Right lobe of liver (tissue), 6 donors: ENCODE measurements at regions not wholly inside any gene's neighbourhood (a gene's known extent, or its start where the extent isn't known, plus 50 kb on each side); places are given as distances from the start of the nearest gene placed in this dataset.
A peak's percentile ranks its signal among the peaks of the same experiment; 100 is the strongest.

ENCODE experiments used
- ATAC-seq, 4 donors: fragments of 200-7000 bp; cut with Tn5 transposase; one replicate each; pipeline ENCODE4 v1.9.1; 2020; ENCODE audit warnings: mild to moderate bottlenecking in 4 of 4, moderate library complexity in 4 of 4
- DNase-seq, 3 donors: peaks; one replicate each; pipeline ENCODE4 v3.0.0-alpha.2; 2020
- H3K27ac ChIP-seq, 3 donors: fragments of 200-600 bp; one replicate each; pipeline ENCODE4 v1.8.0; 2022
- H3K27me3 ChIP-seq, 2 donors: fragments of 200-600 bp; one replicate each; pipeline ENCODE4 v1.8.0; 2022
- H3K36me3 ChIP-seq, 4 donors: fragments of 200-600 bp; sonication (generic) in 1 of 4; one replicate each; pipeline versions ENCODE4 v1.5.1 to v1.8.0; 2017 to 2022; ENCODE audit warnings: control low read depth in 1 of 4
- H3K4me1 ChIP-seq, 4 donors: fragments of 200-600 bp; sonication (generic) in 1 of 4; one replicate each; pipeline versions ENCODE4 v1.5.1 to v1.8.0; 2017 to 2022; ENCODE audit warnings: control low read depth in 1 of 4
- H3K4me3 ChIP-seq, 3 donors: fragments of 200-600 bp; one replicate each; pipeline ENCODE4 v1.8.0; 2022
- H3K9me3 ChIP-seq, 4 donors: fragments of 200-600 bp; sonication (generic) in 1 of 4; one replicate each; pipeline versions ENCODE4 v1.5.1 to v1.8.0; 2017 to 2022; ENCODE audit warnings: control low read depth in 1 of 4
- POLR2A ChIP-seq: fragments of 450-650 bp; IDR thresholded peaks from one replicate; pipeline ENCODE4 v1.6.1; 2017; ENCODE audit warnings: antibody characterized with exemption, mild to moderate bottlenecking
- whole genome bisulfite sequencing: methylation state at CpG from one replicate; pipeline ENCODE4 v1.1.6; 2018; ENCODE audit warnings: low coverage, low lambda C conversion rate; ENCODE audit not compliant: insufficient coverage; ENCODE audit errors: missing lambda C conversion rate; 5-methylcytosine and 5-hydroxymethylcytosine counted together
- intact Hi-C, 2 donors: fragments of 100-400 bp; cut with DNase I; formaldehyde crosslinking; loops; one replicate each; pipeline versions ENCODE4 v1.11.2 to v1.14.1; 2022
- TF ChIP-seq, protein P1 (sequence below), 4 donors: fragments of 200-600 bp in 3 of 4; fragments of 450-650 bp in 1 of 4; IDR thresholded peaks; one replicate each; pipeline versions ENCODE4 v1.5.1 to v1.8.0; 2016 to 2022; ENCODE audit warnings: antibody characterized with exemption in 4 of 4, mild to moderate bottlenecking in 2 of 4
- donor health status: DM: no; HTN: yes; CAD: no.
- donor health status: DM: no; HTN: no; CAD: no.
- donor health status: DM: no; HTN: no; CAD: no.
- donor health status: DM: no; HTN: yes; CAD: no.
- donor health status: DM: no; HTN: yes; CAD: no.

- no peak for ATAC-seq
- Histone ChIP-seq H3K4me1 (no peaks in the 10 kb centered on the region), H3K27ac (no peak overlapping the region), H3K27me3 (no peaks in the 10 kb centered on the region), H3K4me3 (no peak overlapping the region), H3K36me3 (no peaks in the 10 kb centered on the region), H3K9me3 (no peaks in the 10 kb centered on the region)
- 77% methylated on average over 2 of the region's 2 CpGs for WGBS
- TF ChIP-seq, protein P1, sequence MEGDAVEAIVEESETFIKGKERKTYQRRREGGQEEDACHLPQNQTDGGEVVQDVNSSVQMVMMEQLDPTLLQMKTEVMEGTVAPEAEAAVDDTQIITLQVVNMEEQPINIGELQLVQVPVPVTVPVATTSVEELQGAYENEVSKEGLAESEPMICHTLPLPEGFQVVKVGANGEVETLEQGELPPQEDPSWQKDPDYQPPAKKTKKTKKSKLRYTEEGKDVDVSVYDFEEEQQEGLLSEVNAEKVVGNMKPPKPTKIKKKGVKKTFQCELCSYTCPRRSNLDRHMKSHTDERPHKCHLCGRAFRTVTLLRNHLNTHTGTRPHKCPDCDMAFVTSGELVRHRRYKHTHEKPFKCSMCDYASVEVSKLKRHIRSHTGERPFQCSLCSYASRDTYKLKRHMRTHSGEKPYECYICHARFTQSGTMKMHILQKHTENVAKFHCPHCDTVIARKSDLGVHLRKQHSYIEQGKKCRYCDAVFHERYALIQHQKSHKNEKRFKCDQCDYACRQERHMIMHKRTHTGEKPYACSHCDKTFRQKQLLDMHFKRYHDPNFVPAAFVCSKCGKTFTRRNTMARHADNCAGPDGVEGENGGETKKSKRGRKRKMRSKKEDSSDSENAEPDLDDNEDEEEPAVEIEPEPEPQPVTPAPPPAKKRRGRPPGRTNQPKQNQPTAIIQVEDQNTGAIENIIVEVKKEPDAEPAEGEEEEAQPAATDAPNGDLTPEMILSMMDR (IDR thresholded peaks at IDR 0.05): no peak
- no peak for TF ChIP-seq POLR2A
- no peak for DNase-seq
- intact Hi-C loops: no loop called here
Measured at GRCh38 chr2:118449401-118449800, 361.1 kb downstream of the INSIG2 start.

GRCh38 chr2:118443596-118443995 is 355.3 kb downstream of the INSIG2 start:
- Histone ChIP-seq H3K9me3 (no peaks in the 10 kb centered on the region), H3K27me3 (no peaks in the 10 kb centered on the region), H3K4me1 (no peaks in the 10 kb centered on the region), H3K27ac (no peak overlapping the region), H3K36me3 (no peaks in the 10 kb centered on the region), H3K4me3 (no peak overlapping the region)
- WGBS: 23% methylated on average over 2 of the region's 2 CpGs
- ATAC-seq (peak in 1 of 4 donors; percentile 68), DNase-seq (no peak)
- TF ChIP-seq POLR2A: no peak
- TF ChIP-seq, protein P1 (IDR thresholded peaks at IDR 0.05): no peak
- intact Hi-C loops: no loop called here

GRCh38 chr2:118442996-118443553 is 354.8 kb downstream of the INSIG2 start:
- WGBS: 63% methylated on average over 3 of the region's 3 CpGs
- intact Hi-C loops: no loop called here

GRCh38 chr2:118442046-118442445 is 353.8 kb downstream of the INSIG2 start:
- no peak for ATAC-seq
- no peak for DNase-seq
- no peaks in the 10 kb centered on the region for H3K36me3 ChIP-seq
- H3K9me3 ChIP-seq: no peaks in the 10 kb centered on the region
- no peak overlapping the region for H3K4me3 ChIP-seq
- H3K27ac ChIP-seq: no peak overlapping the region
- 40% methylated on average over 1 of the region's 1 CpG for WGBS
- no peaks in the 10 kb centered on the region for H3K27me3 ChIP-seq
- H3K4me1 ChIP-seq: no peaks in the 10 kb centered on the region
- intact Hi-C loops: no loop called here
- no peak for TF ChIP-seq POLR2A

More at GRCh38 chr2:118442996-118443553, 354.8 kb downstream of the INSIG2 start:
- H3K4me3 ChIP-seq: no peak overlapping the region
- no peak for ATAC-seq
- TF ChIP-seq, protein P1 (IDR thresholded peaks at IDR 0.05): no peak
- TF ChIP-seq POLR2A: no peak
- no peak overlapping the region for H3K27ac ChIP-seq
- H3K36me3 ChIP-seq: no peaks in the 10 kb centered on the region
- H3K9me3 ChIP-seq: no peaks in the 10 kb centered on the region
- no peaks in the 10 kb centered on the region for H3K27me3 ChIP-seq
- no peak for DNase-seq
- H3K4me1 ChIP-seq: no peaks in the 10 kb centered on the region

DNA sequence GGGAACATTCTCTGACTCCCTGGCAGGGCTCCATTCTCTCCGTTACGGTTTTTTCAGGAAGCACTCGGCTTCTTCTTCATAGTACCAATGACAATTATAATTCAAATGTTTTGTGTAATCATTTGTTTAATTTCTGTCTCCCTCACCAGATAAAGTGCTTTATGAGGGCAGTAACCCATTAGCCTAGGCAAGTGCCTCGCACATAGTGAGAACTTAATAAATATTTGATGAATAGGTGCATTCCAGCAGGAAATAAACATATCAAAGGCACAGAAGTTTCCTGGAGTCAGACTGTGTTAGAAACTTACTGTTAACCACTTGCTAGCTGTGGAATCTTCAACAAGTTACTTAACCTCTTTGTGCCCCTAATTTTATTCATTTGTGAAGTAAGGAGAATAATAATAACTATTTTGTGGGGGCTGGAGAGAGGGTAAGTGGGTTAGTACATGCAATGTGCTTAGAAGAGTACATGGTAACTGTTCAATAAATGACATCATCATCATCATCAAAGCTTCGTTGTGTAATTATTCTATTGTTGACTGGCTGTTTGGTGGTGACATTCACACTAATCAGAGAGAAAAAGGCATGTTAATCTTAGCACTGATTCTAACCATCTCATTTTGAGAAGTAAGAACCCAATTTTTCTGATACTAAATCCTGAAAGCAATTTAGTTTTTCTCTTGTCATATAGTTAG is 352.3 kb downstream of the INSIG2 start:
- DNase-seq: no peak
- 50% methylated on average over 5 of the region's 5 CpGs for WGBS
- H3K27me3 ChIP-seq: no peaks in the 10 kb centered on the region
- no peaks in the 10 kb centered on the region for H3K9me3 ChIP-seq
- no peak for ATAC-seq
- H3K27ac ChIP-seq: no peak overlapping the region
- TF ChIP-seq, protein P1 (IDR thresholded peaks at IDR 0.05): no peak
- no peak for TF ChIP-seq POLR2A
- H3K4me3 ChIP-seq: no peak overlapping the region
- intact Hi-C loops: no loop called here
- H3K4me1 ChIP-seq: no peaks in the 10 kb centered on the region
- no peaks in the 10 kb centered on the region for H3K36me3 ChIP-seq
